PC-9 (cell line): ENCODE measurements at regions not wholly inside any gene's neighbourhood (a gene's known extent, or its start where the extent isn't known, plus 50 kb on each side); places are given as distances from the start of the nearest gene placed in this dataset.

Experiments
- BruUV-seq: library from RNA; stranded (reverse); fragments of 400-500 nt; replicated peaks from 2 replicates; lab custom pipeline; 2021; lab: Mats Ljungman, UMichigan
- CTCF ChIA-PET: fragments of 300-600 bp; sonication (Branson Sonifier 250); formaldehyde crosslinking; loops from one replicate; lab custom pipeline; 2022; ENCODE audit warnings: antibody characterized with exemption; lab: Charles Lee
- POLR2A ChIA-PET: fragments of 300-600 bp; sonication (Branson Sonifier 250); formaldehyde crosslinking; loops from one replicate; lab custom pipeline; 2022; ENCODE audit warnings: antibody characterized with exemption; ENCODE audit not compliant: unreplicated experiment; lab: Charles Lee
- DNase-seq, 2 experiments: peaks; one replicate each; pipeline versions ENCODE4 v3.0.0 to v3.0.0-alpha.2; 2015 to 2022; ENCODE audit warnings: mixed read lengths in 1 of 2
- H2AFZ ChIP-seq: fragments of 200-600 bp; sonication (generic); 2 replicates; pipeline ENCODE4 v1.8.1; 2017; ENCODE audit warnings: antibody characterized with exemption
- H3F3A ChIP-seq: fragments of 200-600 bp; sonication (generic); 2 replicates; pipeline ENCODE4 v1.8.1; 2017; ENCODE audit warnings: antibody characterized with exemption, mild to moderate bottlenecking, low read depth; ENCODE audit not compliant: insufficient read depth
- H3K27ac ChIP-seq: fragments of 200-600 bp; sonication (generic); 2 replicates; pipeline ENCODE4 v1.6.1; 2016; ENCODE audit warnings: mixed run types
- H3K27me3 ChIP-seq: fragments of 200-600 bp; sonication (generic); 2 replicates; pipeline ENCODE4 v1.6.1; 2016; ENCODE audit warnings: low read depth, mixed run types; ENCODE audit not compliant: insufficient read depth
- H3K36me3 ChIP-seq: fragments of 200-600 bp; sonication (generic); 2 replicates; pipeline ENCODE4 v1.6.1; 2016; ENCODE audit warnings: low read depth, mixed run types
- H3K4me1 ChIP-seq: fragments of 200-600 bp; sonication (generic); replicated peaks from 2 replicates; pipeline ENCODE4 v1.6.1; 2016; ENCODE audit warnings: mixed run types; ENCODE audit not compliant: insufficient read depth
- H3K4me2 ChIP-seq: fragments of 200-600 bp; sonication (generic); 2 replicates; pipeline ENCODE4 v1.6.1; 2017; ENCODE audit warnings: mixed run types
- H3K4me3 ChIP-seq: fragments of 200-600 bp; sonication (generic); 2 replicates; pipeline ENCODE4 v1.6.1; 2016; ENCODE audit warnings: mixed run types
- H3K79me2 ChIP-seq: fragments of 200-600 bp; sonication (generic); 2 replicates; pipeline ENCODE4 v1.6.1; 2017; ENCODE audit warnings: low read depth, mixed run types
- H3K9me2 ChIP-seq: fragments of 200-600 bp; sonication (generic); 2 replicates; pipeline ENCODE4 v1.8.1; 2017; ENCODE audit warnings: mild to moderate bottlenecking; ENCODE audit not compliant: insufficient read depth
- H3K9me3 ChIP-seq: fragments of 200-600 bp; sonication (generic); 2 replicates; pipeline ENCODE4 v1.8.1; 2016; ENCODE audit warnings: low read depth; ENCODE audit not compliant: insufficient read depth
- H4K20me1 ChIP-seq: fragments of 200-600 bp; sonication (generic); 2 replicates; pipeline ENCODE4 v1.8.1; 2017; ENCODE audit not compliant: insufficient read depth
- EZH2 ChIP-seq: fragments of 200-600 bp; sonication (generic); IDR thresholded peaks from 2 replicates; pipeline ENCODE4 v1.8.0; 2017; ENCODE audit warnings: antibody characterized with exemption, low read depth
- intact Hi-C: fragments of 100-400 bp; cut with micrococcal nuclease; formaldehyde crosslinking; loops from one replicate; pipeline ENCODE4 v1.10.0; 2022; ENCODE audit not compliant: unreplicated experiment
- TF ChIP-seq, protein P1 (sequence below): fragments of 200-600 bp; sonication (generic); conservative IDR thresholded peaks from 2 replicates; pipeline ENCODE4 v1.6.1; 2017; ENCODE audit warnings: mixed run types, antibody characterized with exemption, mild to moderate bottlenecking, moderate library complexity

GRCh38 chr3:148054999-148055398 is 642.7 kb upstream of the AGTR1 start:
- Histone ChIP-seq H2AFZ (no peak overlapping the region), H3K27me3 (no peaks in the 10 kb centered on the region), H3K36me3 (no peaks in the 10 kb centered on the region), H3K27ac (no peak overlapping the region), H3F3A (no peaks in the 10 kb centered on the region), H3K4me3 (no peak overlapping the region), H3K4me2 (no peak overlapping the region), H3K9me3 (no peaks in the 10 kb centered on the region), H3K4me1 (no peaks in the 10 kb centered on the region), H3K9me2 (no peaks in the 10 kb centered on the region), H3K79me2 (no peaks in the 10 kb centered on the region), H4K20me1 (no peaks in the 10 kb centered on the region)
- TF ChIP-seq, protein P1, sequence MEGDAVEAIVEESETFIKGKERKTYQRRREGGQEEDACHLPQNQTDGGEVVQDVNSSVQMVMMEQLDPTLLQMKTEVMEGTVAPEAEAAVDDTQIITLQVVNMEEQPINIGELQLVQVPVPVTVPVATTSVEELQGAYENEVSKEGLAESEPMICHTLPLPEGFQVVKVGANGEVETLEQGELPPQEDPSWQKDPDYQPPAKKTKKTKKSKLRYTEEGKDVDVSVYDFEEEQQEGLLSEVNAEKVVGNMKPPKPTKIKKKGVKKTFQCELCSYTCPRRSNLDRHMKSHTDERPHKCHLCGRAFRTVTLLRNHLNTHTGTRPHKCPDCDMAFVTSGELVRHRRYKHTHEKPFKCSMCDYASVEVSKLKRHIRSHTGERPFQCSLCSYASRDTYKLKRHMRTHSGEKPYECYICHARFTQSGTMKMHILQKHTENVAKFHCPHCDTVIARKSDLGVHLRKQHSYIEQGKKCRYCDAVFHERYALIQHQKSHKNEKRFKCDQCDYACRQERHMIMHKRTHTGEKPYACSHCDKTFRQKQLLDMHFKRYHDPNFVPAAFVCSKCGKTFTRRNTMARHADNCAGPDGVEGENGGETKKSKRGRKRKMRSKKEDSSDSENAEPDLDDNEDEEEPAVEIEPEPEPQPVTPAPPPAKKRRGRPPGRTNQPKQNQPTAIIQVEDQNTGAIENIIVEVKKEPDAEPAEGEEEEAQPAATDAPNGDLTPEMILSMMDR: no peak
- TF ChIP-seq EZH2: no peak
- CTCF ChIA-PET: no interaction called here
- POLR2A ChIA-PET: no interaction called here
- BruUV-seq: no TSS peak
- no peak for DNase-seq
- intact Hi-C loops: no loop called here

GRCh38 chr3:148062590-148062989 is 635.1 kb upstream of the AGTR1 start:
- H3K9me2 ChIP-seq: no peaks in the 10 kb centered on the region; the same call in 1 of the 2 replicates
- no TSS peak for BruUV-seq
- DNase-seq: no peak
- H3K36me3 ChIP-seq: no peaks in the 10 kb centered on the region
- no peak overlapping the region for H3K27ac ChIP-seq
- ChIA-PET CTCF (interaction anchor here (0.7 kb wide), 1 partner anchor 30 kb away, joined by 7 read pairs; no protein-coding TSS in a partner anchor), POLR2A (no interaction called here)
- H3K4me2 ChIP-seq: no peak overlapping the region
- H3K27me3 ChIP-seq: no peaks in the 10 kb centered on the region
- no peak overlapping the region for H3K4me3 ChIP-seq
- TF ChIP-seq, protein P1: no peak
- no peak for TF ChIP-seq EZH2
- no peaks in the 10 kb centered on the region for H3K79me2 ChIP-seq
- H2AFZ ChIP-seq: no peak overlapping the region
- H3K9me3 ChIP-seq: no peaks in the 10 kb centered on the region
- intact Hi-C loops: no loop called here
- no peaks in the 10 kb centered on the region for H3K4me1 ChIP-seq
- H4K20me1 ChIP-seq: no peaks in the 10 kb centered on the region
- H3F3A ChIP-seq: no peaks in the 10 kb centered on the region

DNA sequence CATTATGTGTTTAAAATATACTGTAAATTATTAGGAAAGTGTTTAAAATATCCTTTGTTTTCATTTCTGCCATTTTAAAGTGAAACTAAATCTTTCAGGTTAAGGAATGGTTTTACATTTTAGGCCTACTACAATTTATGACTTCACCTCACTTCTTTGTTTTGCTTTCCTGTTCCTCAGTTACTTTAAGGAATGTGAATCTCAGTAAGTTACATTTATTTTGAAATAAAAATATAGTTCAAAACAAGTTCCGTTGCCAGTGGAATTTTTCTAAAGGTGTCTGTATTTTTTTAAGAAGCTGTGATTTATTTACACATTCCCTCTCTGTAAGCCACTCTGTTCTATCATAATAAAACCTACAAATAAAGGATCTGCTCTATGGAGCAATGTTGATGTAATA is 630.9 kb upstream of the AGTR1 start:
- H3K4me1 ChIP-seq: no peaks in the 10 kb centered on the region
- H3K79me2 ChIP-seq: no peaks in the 10 kb centered on the region
- H2AFZ ChIP-seq: no peak overlapping the region
- H3F3A ChIP-seq: no peaks in the 10 kb centered on the region
- H3K4me2 ChIP-seq: no peak overlapping the region
- H3K27me3 ChIP-seq: no peaks in the 10 kb centered on the region
- TF ChIP-seq, protein P1: no peak
- TF ChIP-seq EZH2: no peak
- H3K9me3 ChIP-seq: no peaks in the 10 kb centered on the region
- no peak overlapping the region for H3K27ac ChIP-seq
- no peak for DNase-seq
- POLR2A ChIA-PET: no interaction called here
- no peak overlapping the region for H3K4me3 ChIP-seq
- CTCF ChIA-PET: no interaction called here
- intact Hi-C loops: no loop called here
- no peaks in the 10 kb centered on the region for H3K36me3 ChIP-seq
- no peaks in the 10 kb centered on the region; the same call in 1 of the 2 replicates for H3K9me2 ChIP-seq
- BruUV-seq: no TSS peak
- H4K20me1 ChIP-seq: no peaks in the 10 kb centered on the region
